Naive thymus-derived CD4-positive, alpha-beta T cell (primary cell): ENCODE measurements at regions not wholly inside any gene's neighbourhood (a gene's known extent, or its start where the extent isn't known, plus 50 kb on each side); places are given as distances from the start of the nearest gene placed in this dataset.

Experiments used
- ATAC-seq: fragments of 150-1000 bp; cut with Tn5 transposase; 2 replicates; pipeline ENCODE4 v1.10.0; 2021; ENCODE audit warnings: mild to moderate bottlenecking, moderate library complexity
- CTCF ChIA-PET: fragments of 350-600 bp; sonication (Branson Sonifier 250); formaldehyde crosslinking; loops from one replicate; lab custom pipeline; 2021; ENCODE audit warnings: antibody characterized with exemption; lab: Charles Lee
- POLR2A ChIA-PET: fragments of 350-600 bp; sonication (Branson Sonifier 250); formaldehyde crosslinking; loops from one replicate; lab custom pipeline; 2021; ENCODE audit warnings: antibody characterized with exemption, inconsistent platforms; lab: Charles Lee
- DNase-seq, 9 donors: peaks; one replicate each; pipeline versions ENCODE4 v3.0.0 to v3.0.0-alpha.2; 2020 to 2022; ENCODE audit warnings: mixed read lengths in 1 of 9
- H3K27ac ChIP-seq: one replicate; pipeline ENCODE4 v1.7.0; 2013; ENCODE audit warnings: mild to moderate bottlenecking, low read depth, low read length, moderate library complexity
- H3K27me3 ChIP-seq, 2 donors: one replicate each; pipeline ENCODE4 v1.7.0; 2013; ENCODE audit warnings: low read length in 2 of 2, mild to moderate bottlenecking in 2 of 2, moderate library complexity in 2 of 2; ENCODE audit not compliant: control insufficient read depth in 2 of 2, insufficient read depth in 2 of 2
- H3K36me3 ChIP-seq, 3 experiments: 1 replicate in 2 of 3; 2 replicates in 1 of 3; pipeline ENCODE4 v1.7.0; 2013; ENCODE audit warnings: low read length in 3 of 3, mild to moderate bottlenecking in 3 of 3, moderate library complexity in 1 of 3; ENCODE audit not compliant: insufficient read depth in 3 of 3, control insufficient read depth in 2 of 3
- H3K4me1 ChIP-seq, 2 donors: one replicate each; pipeline ENCODE4 v1.7.0; 2013; ENCODE audit warnings: low read length in 2 of 2, mild to moderate bottlenecking in 2 of 2, moderate library complexity in 1 of 2; ENCODE audit not compliant: control insufficient read depth in 2 of 2, insufficient read depth in 2 of 2
- H3K4me3 ChIP-seq: 2 replicates; pipeline ENCODE4 v1.7.0; 2013; ENCODE audit warnings: mild to moderate bottlenecking, low read length
- H3K9me3 ChIP-seq, 3 experiments: 1 replicate in 2 of 3; 2 replicates in 1 of 3; pipeline ENCODE4 v1.7.0; 2013; ENCODE audit warnings: low read length in 3 of 3; ENCODE audit not compliant: control insufficient read depth in 2 of 3
- H3K27ac Mint-ChIP-seq, 9 donors: one replicate each; pipeline ENCODE4 v1.8.0; 2020 to 2022; ENCODE audit warnings: mixed read lengths in 9 of 9, mild to moderate bottlenecking in 8 of 9, moderate library complexity in 5 of 9, inconsistent platforms in 2 of 9
- H3K27me3 Mint-ChIP-seq, 5 donors: one replicate each; pipeline ENCODE4 v1.8.0; 2021 to 2022; ENCODE audit warnings: mixed read lengths in 5 of 5, mild to moderate bottlenecking in 1 of 5
- H3K36me3 Mint-ChIP-seq, 5 donors: one replicate each; pipeline ENCODE4 v1.8.0; 2020 to 2022; ENCODE audit warnings: mixed read lengths in 5 of 5, mild to moderate bottlenecking in 3 of 5, inconsistent platforms in 1 of 5
- H3K4me1 Mint-ChIP-seq, 7 donors: one replicate each; pipeline ENCODE4 v1.8.0; 2020 to 2022; ENCODE audit warnings: mixed read lengths in 7 of 7, mild to moderate bottlenecking in 3 of 7, inconsistent platforms in 1 of 7
- H3K4me3 Mint-ChIP-seq, 10 donors: one replicate each; pipeline ENCODE4 v1.8.0; 2020 to 2022; ENCODE audit warnings: mild to moderate bottlenecking in 10 of 10, mixed read lengths in 10 of 10, moderate library complexity in 6 of 10, inconsistent platforms in 2 of 10
- H3K9me3 Mint-ChIP-seq, 11 donors: one replicate each; pipeline ENCODE4 v1.8.0; 2020 to 2022; ENCODE audit warnings: mixed read lengths in 11 of 11, mild to moderate bottlenecking in 4 of 11, inconsistent platforms in 1 of 11, moderate library complexity in 1 of 11
- intact Hi-C, 2 donors: fragments of 100-400 bp; cut with micrococcal nuclease; formaldehyde crosslinking; loops; one replicate each; pipeline ENCODE4 v1.15.1; 2023

DNA sequence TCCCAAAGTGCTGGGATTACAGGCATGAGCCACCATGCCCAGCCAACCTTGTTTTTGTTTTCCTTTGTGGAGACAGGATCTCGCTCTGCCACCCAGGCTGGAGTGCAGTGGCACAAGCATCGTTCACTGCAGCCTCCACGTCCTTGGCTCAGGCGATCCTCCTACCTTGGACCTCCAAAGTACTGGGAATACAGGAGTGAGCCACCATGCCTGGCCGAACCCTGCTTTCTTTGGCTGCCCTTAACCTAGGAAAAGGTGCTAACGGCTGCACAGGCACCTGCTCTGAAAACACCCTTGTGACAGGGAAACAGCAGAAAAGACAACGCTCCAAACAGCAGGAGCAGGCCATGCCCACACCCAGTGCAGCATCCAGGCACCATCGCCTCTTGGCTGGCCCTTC, 71.9 kb downstream of the OAT start:
- no peak overlapping the region for H3K4me3 ChIP-seq
- H3K4me1 ChIP-seq: no peaks in the 10 kb centered on the region
- CTCF ChIA-PET: no interaction called here
- peaks cover 0 to 3% (median 0%) of the 10 kb centered on the region in 7 donors for H3K4me1 Mint-ChIP-seq
- H3K27ac Mint-ChIP-seq: no peak overlapping the region
- no peaks in the 10 kb centered on the region for H3K36me3 ChIP-seq
- no peak overlapping the region for H3K27ac ChIP-seq
- no peaks in the 10 kb centered on the region for H3K27me3 ChIP-seq
- no peak for DNase-seq
- POLR2A ChIA-PET: no interaction called here
- peaks cover 0 to 4% (median 0%) of the 10 kb centered on the region in 5 donors for H3K27me3 Mint-ChIP-seq
- H3K9me3 ChIP-seq: no peaks in the 10 kb centered on the region
- H3K4me3 Mint-ChIP-seq: no peak overlapping the region
- H3K36me3 Mint-ChIP-seq: no peaks in the 10 kb centered on the region
- intact Hi-C loops: no loop called here
- H3K9me3 Mint-ChIP-seq: no peaks in the 10 kb centered on the region
- ATAC-seq: no peak

GRCh38 chr10:124345521-124345920, 73.2 kb downstream of the OAT start:
- DNase-seq (no peak), ATAC-seq (no peak)
- no peak overlapping the region for H3K27ac ChIP-seq
- no peaks in the 10 kb centered on the region for H3K9me3 Mint-ChIP-seq
- H3K27me3 ChIP-seq: no peaks in the 10 kb centered on the region
- H3K4me3 ChIP-seq: no peak overlapping the region
- CTCF ChIA-PET: no interaction called here
- H3K9me3 ChIP-seq: no peaks in the 10 kb centered on the region
- H3K36me3 Mint-ChIP-seq: no peaks in the 10 kb centered on the region
- H3K4me3 Mint-ChIP-seq: no peak overlapping the region
- H3K4me1 Mint-ChIP-seq: peaks cover 0 to 13% (median 0%) of the 10 kb centered on the region in 7 donors
- H3K27me3 Mint-ChIP-seq: peaks cover 0 to 4% (median 0%) of the 10 kb centered on the region in 5 donors
- intact Hi-C loops: no loop called here
- POLR2A ChIA-PET: no interaction called here
- no peaks in the 10 kb centered on the region for H3K36me3 ChIP-seq
- H3K4me1 ChIP-seq: no peaks in the 10 kb centered on the region
- H3K27ac Mint-ChIP-seq: no peak overlapping the region

GRCh38 chr10:124344931-124345330, 73.8 kb downstream of the OAT start:
- peaks cover 0 to 13% (median 0%) of the 10 kb centered on the region in 7 donors for H3K4me1 Mint-ChIP-seq
- no peak overlapping the region for H3K27ac Mint-ChIP-seq
- Histone ChIP-seq H3K36me3 (no peaks in the 10 kb centered on the region), H3K27ac (no peak overlapping the region), H3K9me3 (no peaks in the 10 kb centered on the region), H3K4me3 (no peak overlapping the region), H3K27me3 (no peaks in the 10 kb centered on the region), H3K4me1 (no peaks in the 10 kb centered on the region)
- POLR2A ChIA-PET: no interaction called here
- H3K36me3 Mint-ChIP-seq: no peaks in the 10 kb centered on the region
- no peak for ATAC-seq
- CTCF ChIA-PET: no interaction called here
- H3K27me3 Mint-ChIP-seq: peaks cover 0 to 4% (median 0%) of the 10 kb centered on the region in 5 donors
- H3K4me3 Mint-ChIP-seq: no peak overlapping the region
- intact Hi-C loops: no loop called here
- no peaks in the 10 kb centered on the region for H3K9me3 Mint-ChIP-seq
- DNase-seq: no peak

- Mint-ChIP-seq H3K4me3 (no peak overlapping the region), H3K27ac (no peak overlapping the region), H3K36me3 (no peaks in the 10 kb centered on the region), H3K9me3 (no peaks in the 10 kb centered on the region), H3K27me3 (peaks cover 0 to 4% (median 0%) of the 10 kb centered on the region in 5 donors), H3K4me1 (peaks cover 0 to 13% (median 0%) of the 10 kb centered on the region in 7 donors)
- Histone ChIP-seq H3K9me3 (no peaks in the 10 kb centered on the region), H3K27ac (no peak overlapping the region), H3K4me1 (no peaks in the 10 kb centered on the region), H3K36me3 (no peaks in the 10 kb centered on the region), H3K27me3 (no peaks in the 10 kb centered on the region), H3K4me3 (no peak overlapping the region)
- ChIA-PET CTCF (no interaction called here), POLR2A (no interaction called here)
- no peak for ATAC-seq
- intact Hi-C loops: no loop called here
- DNase-seq: no peak
Measured at GRCh38 chr10:124344266-124344590, 74.5 kb downstream of the OAT start.

GRCh38 chr10:124343351-124344265, 75.1 kb downstream of the OAT start:
- Mint-ChIP-seq H3K4me3 (no peak overlapping the region), H3K4me1 (peaks cover 0 to 13% (median 0%) of the 10 kb centered on the region in 7 donors), H3K36me3 (no peaks in the 10 kb centered on the region), H3K27ac (no peak overlapping the region), H3K9me3 (no peaks in the 10 kb centered on the region), H3K27me3 (peaks cover 0 to 4% (median 0%) of the 10 kb centered on the region in 5 donors)
- no peak overlapping the region for H3K4me3 ChIP-seq
- ChIA-PET CTCF (no interaction called here), POLR2A (no interaction called here)
- H3K27me3 ChIP-seq: no peaks in the 10 kb centered on the region
- H3K36me3 ChIP-seq: no peaks in the 10 kb centered on the region
- ATAC-seq (no peak), DNase-seq (no peak)
- intact Hi-C loops: no loop called here
- H3K4me1 ChIP-seq: no peaks in the 10 kb centered on the region
- H3K9me3 ChIP-seq: no peaks in the 10 kb centered on the region
- no peak overlapping the region for H3K27ac ChIP-seq

GRCh38 chr10:124342821-124343170, 75.9 kb downstream of the OAT start:
- H3K36me3 Mint-ChIP-seq: no peaks in the 10 kb centered on the region

More at GRCh38 chr10:124342821-124343170, 75.9 kb downstream of the OAT start:
- no peaks in the 10 kb centered on the region for H3K9me3 Mint-ChIP-seq
- peaks cover 0 to 4% (median 0%) of the 10 kb centered on the region in 5 donors for H3K27me3 Mint-ChIP-seq
- intact Hi-C loops: no loop called here
- Histone ChIP-seq H3K9me3 (no peaks in the 10 kb centered on the region), H3K27ac (no peak overlapping the region), H3K36me3 (no peaks in the 10 kb centered on the region), H3K4me3 (no peak overlapping the region), H3K4me1 (no peaks in the 10 kb centered on the region), H3K27me3 (no peaks in the 10 kb centered on the region)
- peaks cover 0 to 13% (median 0%) of the 10 kb centered on the region in 7 donors for H3K4me1 Mint-ChIP-seq
- H3K27ac Mint-ChIP-seq: no peak overlapping the region
- ATAC-seq: no peak
- no peak overlapping the region for H3K4me3 Mint-ChIP-seq
- CTCF ChIA-PET: no interaction called here
- DNase-seq: no peak
- POLR2A ChIA-PET: no interaction called here
